Stimulated activated naive CD4-positive, alpha-beta T cell (primary cell): ENCODE measurements at regions not wholly inside any gene's neighbourhood (a gene's known extent, or its start where the extent isn't known, plus 50 kb on each side); places are given as distances from the start of the nearest gene placed in this dataset.
"Not testable (repeated sequence)": the region's sequence is repeated elsewhere in the genome, so short reads cannot be mapped to it uniquely, and the experiment has no call there.

Experiments used
- DNase-seq, 6 experiments: peaks; one replicate each; lab custom pipeline; 2025; lab: John Stamatoyannopoulos, UW

DNA sequence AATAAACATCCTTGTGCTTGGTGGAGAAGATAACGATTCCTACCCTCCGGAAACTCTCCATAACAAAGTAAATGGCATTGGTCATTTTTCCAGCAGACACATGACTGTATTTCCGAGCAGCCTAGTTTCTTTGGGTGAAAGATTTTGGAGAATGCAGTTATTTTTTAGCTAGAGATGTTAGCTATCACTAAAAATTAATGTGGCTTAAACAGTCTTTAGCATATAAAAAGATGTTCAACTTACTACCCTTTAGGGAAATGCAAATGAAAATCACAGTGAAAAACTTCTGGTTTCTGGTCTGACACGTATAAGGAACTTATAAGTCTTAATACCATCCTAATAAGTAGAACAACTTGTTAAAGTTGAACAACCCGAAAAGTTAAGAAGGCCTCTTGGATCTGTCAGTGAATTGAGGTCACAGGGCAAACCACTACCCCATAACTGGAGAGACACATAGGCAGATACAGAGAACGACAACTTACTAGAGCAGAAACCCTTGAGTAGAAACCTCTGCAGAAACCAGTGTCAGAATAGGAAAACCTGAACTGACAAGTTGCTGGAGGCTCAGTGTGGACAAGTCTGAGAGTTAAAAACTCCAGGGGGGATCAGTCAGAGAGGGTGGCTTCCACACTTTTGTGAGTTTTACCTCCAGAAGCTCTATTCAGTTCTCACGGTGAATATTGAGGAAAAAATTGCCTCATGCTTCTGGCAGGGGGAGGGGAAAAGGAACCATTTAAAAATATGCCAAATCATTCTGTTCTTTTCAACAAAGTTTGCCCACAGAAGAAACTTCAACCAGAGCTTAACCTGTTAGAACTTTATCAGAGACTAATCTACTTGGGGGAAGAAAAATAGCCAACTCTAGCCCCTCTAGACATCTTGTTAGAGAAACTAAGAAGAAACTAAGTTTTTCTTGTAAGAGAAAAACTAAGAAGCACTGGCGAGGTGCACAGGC is 325.2 kb upstream of the RPS23 start:
- no peak for DNase-seq

DNA sequence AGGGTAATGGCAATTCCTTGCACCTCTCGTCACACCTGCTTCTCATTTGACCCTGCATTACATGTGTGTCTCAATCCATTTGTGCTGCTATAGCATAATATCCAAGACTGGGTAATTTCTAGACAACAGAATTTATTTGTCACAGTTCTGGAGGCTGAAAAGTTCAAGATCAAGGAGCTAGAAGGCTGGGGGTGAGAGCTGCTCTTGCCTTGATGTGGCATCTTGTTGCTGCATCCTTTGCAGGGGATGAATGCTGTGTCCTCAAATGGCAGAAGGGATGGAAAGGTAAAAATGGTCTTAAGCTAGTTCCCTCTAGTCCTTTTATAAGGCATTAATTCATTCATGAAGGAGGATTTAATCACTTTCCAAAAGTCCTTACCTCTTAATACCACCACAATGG is 323.7 kb upstream of the RPS23 start:
- DNase-seq, result no peak

DNA sequence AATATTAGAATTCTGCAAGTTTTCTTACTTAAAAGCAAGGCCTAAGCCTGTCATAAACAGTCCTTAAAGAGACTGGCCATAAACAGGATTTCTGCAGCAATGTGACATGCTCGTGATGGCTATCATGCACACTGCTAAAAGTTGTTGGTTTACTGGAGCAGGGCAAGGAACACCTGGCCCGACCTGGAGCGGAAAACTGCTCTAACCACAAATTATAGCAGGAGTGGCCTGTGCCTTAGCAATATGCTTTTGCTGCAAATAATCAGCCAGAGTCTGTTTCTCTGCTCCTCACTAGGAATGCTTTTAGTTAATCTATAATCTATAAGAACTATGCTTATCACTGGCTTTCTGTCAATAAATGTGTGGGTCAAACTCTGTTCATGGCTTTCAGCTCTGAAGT is 322.9 kb upstream of the RPS23 start:
- DNase-seq, result no peak

DNA sequence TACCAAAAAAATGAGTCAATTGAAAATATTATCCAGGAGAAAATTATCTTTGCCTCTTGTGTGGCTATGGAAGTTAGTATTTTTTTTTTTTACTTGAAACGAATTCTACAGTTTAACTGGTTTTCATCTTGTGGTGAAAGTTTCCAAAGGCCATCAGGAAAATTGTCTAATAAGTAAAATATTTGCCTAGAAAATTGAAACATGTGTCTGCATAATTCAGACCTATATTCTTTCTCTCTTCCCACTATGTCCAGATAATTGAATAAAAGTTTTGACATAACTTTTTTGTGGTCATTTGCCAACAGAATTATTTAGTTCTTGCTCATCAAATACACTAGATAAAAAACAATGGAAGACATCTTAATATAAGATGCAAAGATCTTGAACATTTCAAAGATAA is 321.5 kb upstream of the RPS23 start:
- DNase-seq, result no peak

DNA sequence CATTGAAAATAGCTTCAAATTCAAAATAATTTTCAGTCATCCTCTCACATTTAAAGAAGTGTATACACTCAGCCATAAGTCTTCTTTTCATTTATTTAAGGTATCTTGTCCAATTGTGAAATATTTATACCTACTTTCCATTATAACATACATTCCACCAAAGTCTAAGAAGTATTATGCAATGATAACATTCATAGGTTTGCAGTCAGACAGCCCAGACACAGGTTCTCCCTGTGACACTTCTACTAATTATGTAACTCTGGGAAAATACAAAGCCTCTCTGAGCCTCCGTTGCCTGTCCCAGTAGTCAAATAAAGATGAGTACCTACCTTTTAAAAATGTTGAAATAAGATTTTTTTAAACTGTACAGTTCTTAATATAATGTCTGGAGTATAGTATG is 320.9 kb upstream of the RPS23 start:
- no peak for DNase-seq

DNA sequence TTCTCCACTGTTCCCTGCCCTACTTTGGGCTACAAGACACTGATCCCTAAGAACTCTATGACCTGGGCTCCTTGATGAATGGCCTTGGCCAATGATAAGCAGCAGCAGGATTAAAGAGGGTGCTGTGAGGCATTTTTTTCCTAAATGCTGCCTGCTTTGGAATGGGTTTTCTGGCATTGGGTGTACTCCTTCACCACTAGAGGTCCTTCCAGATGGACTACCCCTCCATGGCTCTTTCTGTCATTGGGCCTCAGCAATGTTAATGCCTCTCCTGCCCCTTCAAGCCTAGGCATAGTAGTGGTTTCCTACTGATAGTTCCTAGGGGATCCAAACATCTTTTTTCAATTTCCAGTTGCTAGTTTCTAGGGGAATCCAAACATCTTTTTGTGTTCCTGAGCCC is 319.3 kb upstream of the RPS23 start:
- no peak for DNase-seq

DNA sequence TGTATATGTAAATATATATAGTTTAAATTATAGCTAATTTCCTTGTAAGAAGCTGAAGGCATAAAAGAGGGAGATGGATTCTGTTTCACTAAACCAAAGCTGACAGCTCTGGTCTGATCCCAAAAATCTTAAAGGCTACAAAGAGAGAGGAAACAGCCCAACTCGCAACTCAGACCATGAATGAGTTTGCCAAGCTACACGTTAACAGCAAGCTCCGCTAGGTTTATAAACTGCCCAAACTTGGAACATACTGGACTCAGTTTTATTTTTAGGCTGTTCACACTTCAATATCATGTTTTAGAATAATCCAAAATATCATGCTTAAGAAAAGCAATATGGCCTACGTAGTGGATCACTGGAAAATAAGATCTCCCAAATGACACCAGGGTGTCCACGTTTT is 318.3 kb upstream of the RPS23 start:
- no peak for DNase-seq

DNA sequence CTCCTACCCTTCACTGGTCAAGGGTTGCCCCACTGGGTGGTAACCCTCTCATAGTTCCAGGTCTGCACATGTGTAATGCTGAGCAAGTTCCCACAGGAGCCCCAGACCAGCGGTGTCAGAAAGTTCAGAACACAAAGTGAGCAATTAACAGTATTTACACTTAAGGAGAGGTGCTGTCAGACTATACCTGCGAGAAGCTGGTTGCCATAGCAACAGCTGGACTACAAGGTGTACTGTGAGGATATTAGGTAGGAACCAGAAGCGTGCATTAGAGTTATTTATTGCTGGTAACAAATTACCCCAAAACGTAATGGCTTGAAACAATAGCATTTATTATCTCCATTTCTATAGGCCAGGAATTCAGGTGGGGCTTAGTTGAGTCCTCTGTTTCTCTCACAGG is 317.0 kb upstream of the RPS23 start:
- DNase-seq, result no peak

DNA sequence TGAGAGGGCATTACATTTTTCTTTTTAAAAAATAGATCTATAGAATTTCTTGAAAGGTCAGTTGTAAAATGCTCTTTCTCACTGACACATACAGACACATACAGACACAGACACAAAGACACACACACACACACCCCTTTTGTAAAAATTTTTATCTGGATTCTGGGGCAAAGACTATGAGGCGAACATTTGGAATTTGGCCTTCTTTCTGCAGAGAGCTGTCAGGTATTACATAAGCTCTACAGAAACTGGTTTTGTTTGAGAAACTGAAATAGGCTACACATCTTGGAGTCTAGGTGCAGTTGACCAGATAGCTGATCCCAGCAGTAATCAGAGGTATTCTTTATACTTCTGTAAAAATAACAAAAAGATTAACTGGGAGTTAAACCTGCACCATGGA is 315.9 kb upstream of the RPS23 start:
- DNase-seq, result no peak

DNA sequence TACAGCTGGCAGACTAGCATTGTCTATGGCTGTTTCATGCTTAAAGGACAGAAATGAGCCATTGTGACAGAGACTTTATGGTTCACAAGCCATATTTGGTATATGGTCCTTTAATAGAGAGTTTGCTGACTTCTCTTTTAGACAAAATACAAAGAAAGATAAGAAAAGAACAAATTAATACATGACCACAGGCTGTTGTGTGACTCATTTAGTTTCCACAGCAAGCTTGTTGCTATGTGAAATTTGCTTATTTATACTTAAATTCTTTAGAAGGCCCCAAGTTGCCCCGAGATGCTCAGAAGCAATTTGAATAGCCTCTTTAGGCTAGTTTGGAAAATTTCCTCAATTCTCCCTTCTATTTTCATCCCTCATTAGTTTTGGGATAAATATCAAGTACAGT is 315.3 kb upstream of the RPS23 start:
- DNase-seq, result no peak

DNA sequence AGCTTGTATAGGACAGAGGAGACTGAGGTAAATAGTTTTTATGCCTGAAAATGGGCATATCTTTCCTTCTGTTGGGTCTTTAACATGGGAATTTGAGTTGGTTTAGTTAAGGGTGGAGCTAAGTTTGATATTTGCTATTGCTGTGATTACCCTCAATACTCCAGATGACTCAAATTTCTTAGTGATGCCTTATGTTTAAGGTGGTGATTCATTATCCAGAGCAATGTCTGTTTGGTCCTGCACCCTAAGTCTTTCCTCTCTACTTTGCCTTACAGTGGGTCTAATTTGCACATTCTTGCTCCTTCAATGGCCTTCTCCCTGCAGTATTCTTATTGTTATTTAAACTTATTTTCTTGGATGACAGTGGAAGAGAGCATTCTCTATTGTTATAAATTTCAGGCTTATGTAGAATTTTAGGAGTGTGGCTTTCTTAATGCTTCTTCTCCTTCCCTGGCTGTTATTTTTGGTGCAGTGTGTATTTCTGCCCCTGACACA is 312.9 kb upstream of the RPS23 start:
- DNase-seq, result no peak

DNA sequence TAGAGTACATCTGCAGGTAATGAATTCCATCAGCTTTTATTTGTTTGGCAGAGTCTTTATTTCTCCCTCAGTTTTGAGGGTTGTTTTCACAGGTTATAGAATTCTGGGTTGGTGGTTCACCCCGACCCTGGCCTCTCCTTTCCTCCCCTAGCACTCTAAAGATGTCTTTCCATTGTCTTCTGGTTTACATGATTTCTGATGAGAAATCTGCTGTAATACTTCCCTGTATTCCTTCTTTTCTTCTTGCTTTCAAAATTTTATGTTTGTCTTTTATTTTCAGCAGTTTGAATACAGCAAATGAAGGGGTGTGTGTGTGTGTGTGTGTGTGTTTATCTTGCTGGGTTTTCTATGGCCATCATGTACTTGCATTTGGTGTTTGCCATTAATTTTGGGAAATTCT is 312.0 kb upstream of the RPS23 start:
- no peak for DNase-seq

DNA sequence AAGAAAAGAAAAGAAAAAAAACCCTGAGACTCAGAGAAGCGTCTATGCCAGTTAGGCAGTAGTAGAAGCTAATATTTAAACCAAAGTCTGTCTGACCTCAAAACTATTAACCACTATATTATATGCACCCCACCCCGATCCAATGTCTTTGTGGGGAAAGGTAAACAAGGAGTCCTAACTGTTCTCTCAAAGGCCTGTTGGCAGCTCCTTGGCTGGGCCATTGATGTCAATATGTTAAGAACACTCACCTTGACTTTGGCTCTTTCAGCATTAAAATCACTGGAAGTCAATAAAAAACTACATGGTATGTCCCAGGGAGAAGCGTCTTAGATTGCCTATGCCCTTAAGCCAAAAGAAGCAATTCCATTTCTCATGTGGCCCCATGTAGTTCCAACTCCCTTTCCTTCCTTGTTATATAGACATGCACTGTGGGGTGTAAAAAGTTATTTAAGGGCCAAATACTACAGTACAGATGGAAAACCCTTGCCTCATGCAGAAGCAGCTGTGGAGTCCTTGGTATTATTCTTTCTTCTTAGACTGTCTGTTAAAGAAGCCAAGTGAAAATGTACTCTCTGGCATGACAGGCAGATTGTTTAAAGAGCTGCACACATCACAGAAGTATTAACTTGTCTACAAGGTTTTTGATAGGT is 308.6 kb upstream of the RPS23 start:
- DNase-seq, result no peak

DNA sequence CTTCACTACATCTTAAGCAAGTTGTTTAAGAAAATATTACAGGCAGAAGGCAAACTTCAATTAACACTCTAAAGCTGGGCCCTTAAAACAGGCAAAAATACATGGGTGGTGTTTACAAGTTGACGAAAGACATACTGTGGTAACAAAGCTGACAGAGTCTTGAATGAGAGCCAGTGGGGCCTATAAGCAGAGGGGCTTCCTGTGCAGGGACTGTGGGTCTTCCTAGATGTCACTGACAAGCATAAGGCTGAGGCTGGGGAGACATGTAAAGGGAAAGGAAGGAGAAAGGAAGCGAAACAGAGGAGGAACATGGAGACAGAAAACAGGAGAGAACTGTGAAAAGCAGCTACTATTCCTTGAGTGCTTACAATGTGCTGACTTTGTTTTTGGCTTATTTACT is 308.0 kb upstream of the RPS23 start:
- no peak for DNase-seq

DNA sequence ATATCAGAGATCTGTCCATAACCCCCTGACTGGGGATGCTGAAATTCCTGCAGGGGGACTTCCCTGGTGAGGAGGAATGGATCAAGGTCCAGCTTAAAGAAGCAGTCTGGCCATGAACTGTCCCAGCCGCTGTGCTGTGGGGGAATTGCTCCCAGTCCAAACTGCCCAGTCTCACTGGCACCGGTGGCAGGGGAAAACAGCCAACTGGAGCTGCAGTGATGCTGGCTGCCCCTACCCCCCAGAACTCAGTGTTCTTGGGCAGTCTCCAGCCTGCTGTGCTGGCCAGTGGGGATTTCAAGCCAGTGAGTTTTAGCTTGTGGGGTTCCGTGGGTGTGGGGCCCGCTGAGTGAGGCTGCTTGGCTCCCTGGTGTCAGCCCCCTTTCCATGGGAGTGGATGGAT is 306.5 kb upstream of the RPS23 start:
- no peak for DNase-seq

DNA sequence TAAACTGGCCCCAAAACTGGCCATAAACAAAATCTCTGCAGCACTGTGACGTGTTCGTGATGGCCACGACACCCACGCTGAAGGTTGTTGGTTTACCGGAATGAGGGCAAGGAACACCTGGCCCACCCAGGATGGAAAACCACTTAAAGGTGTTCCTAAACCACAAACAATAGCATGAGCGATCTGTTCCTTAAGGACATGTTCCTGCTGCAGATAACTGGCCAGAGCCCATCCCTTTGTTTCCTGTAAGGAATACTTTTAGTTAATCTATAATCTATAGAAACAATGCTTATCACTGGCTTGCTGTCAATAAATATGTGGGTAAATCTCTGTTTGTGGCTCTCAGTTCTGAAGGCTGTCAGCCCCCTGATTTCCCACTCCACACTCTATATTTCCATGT is 305.2 kb upstream of the RPS23 start:
- not testable (repeated sequence) for DNase-seq

DNA sequence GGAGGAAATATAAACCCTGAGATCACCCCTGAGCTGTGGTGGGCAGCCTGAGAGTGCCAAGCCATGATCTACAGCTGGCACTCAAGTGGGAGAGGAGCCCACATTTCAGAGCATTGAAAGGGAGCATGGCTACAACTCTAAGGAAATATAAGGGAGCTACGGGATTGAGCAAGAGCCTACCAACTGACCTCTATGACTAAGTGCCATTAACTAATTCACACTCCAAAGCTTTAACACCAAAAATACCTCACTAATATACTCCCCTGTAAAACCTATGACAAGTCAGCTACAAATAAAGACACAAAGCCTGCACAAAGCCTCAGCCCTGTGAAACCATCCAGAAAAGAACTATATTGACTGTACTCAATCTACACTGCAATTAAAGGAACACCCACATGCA is 286.8 kb upstream of the RPS23 start:
- DNase-seq, result no peak

DNA sequence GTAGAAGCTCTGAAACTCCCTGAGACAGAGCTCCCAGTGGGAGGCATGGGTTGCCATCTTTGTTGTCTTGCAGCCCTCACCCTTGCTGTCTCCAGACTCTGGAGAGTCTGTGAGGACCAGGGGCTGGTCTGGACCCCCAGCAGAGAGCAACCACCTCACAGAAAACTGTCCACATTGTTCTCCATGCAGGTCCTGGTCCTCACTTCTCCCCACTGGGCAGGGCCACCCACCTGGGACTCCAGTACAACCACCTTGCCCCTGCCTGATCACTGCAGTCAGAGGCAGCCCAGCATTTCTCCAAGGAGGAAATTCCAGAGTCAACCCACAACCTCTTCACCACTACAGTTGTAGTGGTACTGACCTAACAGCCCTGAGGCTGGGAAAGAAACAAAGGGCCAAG is 285.6 kb upstream of the RPS23 start:
- DNase-seq, result no peak

DNA sequence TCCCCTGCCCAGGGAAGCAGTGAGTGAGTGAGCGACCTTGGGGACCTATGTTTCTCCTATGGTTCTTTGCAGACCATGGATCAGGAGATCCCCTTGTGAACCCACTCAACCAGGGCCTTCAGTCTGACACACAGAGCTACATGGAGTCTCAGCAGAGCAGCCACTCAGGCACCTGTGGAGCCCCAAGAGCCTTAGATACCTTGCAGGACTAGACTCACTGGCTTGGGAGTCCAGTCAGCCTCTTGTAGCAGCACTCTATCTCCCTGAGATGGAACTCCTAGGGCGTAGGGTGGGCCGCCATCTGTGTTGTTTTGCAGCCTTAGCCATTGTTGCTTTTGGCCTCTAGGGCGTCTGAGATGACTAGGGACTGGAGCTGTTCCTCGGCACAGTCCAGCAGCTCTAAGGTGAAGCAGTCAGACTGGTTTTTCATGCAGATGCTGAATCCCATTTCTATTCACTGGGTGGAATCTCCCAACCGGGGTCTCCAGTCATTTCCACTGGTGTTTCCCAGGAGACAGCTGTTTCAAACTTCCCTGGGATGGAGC is 284.6 kb upstream of the RPS23 start:
- DNase-seq, result no peak

DNA sequence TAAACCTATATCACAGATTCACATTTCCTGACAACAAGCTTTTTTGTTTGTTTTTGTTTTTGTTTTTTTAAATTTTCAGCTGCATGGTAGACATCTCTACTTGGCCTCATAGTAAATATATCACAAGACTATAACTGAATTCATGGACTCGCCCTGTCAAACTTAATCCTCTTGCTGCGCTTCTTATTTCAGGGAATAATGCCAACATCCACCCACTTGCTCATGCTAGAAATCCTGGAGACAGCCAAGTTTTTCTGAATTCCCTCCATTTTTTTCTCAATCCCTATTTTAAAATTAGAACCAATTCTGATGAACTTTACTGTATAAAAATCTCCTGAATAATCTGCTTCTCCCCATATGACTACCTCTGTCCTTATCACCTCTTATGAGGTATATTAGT is 283.6 kb upstream of the RPS23 start:
- DNase-seq, result no peak

DNA sequence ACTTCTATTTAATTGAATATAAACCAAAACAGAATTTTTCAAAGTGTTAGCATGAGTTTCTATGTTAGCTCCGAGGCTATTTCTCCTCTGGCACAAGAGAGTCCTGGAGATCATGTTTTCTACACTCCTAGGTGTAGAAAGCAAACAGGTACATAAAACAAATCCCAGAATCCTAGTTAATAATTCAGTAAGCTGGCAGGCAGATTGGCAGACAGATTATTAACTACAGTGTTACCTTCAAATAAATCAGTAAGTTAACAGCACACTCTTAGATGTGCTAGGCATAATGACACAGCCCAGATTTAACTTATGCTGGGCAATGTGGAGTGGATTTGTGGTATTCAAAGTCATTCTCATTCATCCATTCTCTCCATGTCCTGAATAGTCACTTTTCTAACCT is 282.8 kb upstream of the RPS23 start:
- no peak for DNase-seq

DNA sequence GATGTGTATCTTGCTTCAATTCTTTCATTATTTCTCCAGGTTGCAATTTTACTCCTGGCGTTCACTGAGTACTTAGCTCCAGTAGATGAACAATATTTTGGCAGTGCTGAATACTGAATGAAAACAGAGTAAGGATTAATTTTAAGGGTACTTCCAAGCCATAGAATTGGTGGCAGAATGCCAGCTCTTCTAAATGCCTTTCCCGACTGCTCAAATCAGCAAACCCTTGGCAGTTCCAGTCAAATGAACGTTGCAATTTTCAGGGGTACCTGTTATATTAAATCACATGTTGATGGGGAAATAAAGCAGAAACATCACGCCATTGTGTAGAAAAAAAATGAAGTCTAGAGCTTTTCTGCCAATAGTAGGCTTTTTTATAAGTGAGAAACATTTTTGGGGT is 282.4 kb upstream of the RPS23 start:
- DNase-seq, result no peak

DNA sequence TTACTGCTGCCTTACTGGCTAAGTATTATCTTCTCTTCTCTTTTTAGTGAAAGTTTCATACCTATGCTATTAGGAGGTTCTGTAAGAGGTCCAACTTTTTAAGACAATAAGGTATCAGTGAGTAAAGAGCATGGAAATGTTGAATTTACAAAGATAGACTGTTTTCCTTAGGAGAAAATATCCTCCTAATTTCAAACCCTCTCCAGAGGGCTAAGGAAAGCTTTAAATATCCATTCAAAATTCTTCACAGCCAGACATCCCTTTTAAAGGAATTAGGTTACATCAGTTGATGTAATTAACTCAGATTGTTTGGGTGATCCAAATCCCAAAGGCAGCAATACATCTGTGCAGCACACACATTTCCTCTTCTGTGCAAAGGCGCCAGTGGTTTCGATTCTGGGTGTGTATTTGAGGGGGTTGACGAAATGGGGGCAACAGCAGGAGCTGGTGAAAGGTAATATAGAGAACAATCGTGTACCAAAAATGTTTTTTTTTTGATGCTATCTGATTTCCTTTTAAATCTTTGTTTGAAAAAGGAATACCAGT is 273.8 kb upstream of the RPS23 start:
- DNase-seq, result no peak
